H9 (cell line): ENCODE measurements at regions not wholly inside any gene's neighbourhood (a gene's known extent, or its start where the extent isn't known, plus 50 kb on each side); places are given as distances from the start of the nearest gene placed in this dataset.

ENCODE experiments used
- DNase-seq: peaks from one replicate; pipeline ENCODE4 v3.0.0-alpha.2; 2017
- H2AFZ ChIP-seq: one replicate; pipeline ENCODE4 v1.6.1; 2013; ENCODE audit warnings: mild to moderate bottlenecking, low read length, control low read depth, moderate library complexity
- H2AK5ac ChIP-seq: 2 replicates; pipeline ENCODE4 v1.6.1; 2013; ENCODE audit warnings: low read length, control low read depth, mixed read lengths; ENCODE audit not compliant: insufficient read length
- H2BK120ac ChIP-seq: one replicate; pipeline ENCODE4 v1.6.1; 2013; ENCODE audit warnings: low read depth, mild to moderate bottlenecking, low read length, control low read depth, inconsistent platforms; ENCODE audit not compliant: poor library complexity, severe bottlenecking
- H2BK12ac ChIP-seq: 2 replicates; pipeline ENCODE4 v1.6.1; 2013; ENCODE audit warnings: low read length, control low read depth, mixed read lengths, low read depth; ENCODE audit not compliant: insufficient read length
- H2BK15ac ChIP-seq: 2 replicates; pipeline ENCODE4 v1.6.1; 2013; ENCODE audit warnings: low read depth, low read length, control low read depth
- H2BK20ac ChIP-seq: one replicate; pipeline ENCODE4 v1.6.1; 2013; ENCODE audit warnings: low read depth, mild to moderate bottlenecking, low read length, control low read depth, inconsistent platforms; ENCODE audit not compliant: poor library complexity, severe bottlenecking
- H2BK5ac ChIP-seq: 2 replicates; pipeline ENCODE4 v1.6.1; 2013; ENCODE audit warnings: low read length, control low read depth, mixed read lengths; ENCODE audit not compliant: insufficient read length
- H3K14ac ChIP-seq: 2 replicates; pipeline ENCODE4 v1.6.1; 2013; ENCODE audit warnings: low read length, control low read depth; ENCODE audit not compliant: insufficient read depth
- H3K18ac ChIP-seq: 2 replicates; pipeline ENCODE4 v1.6.1; 2013; ENCODE audit warnings: low read depth, mild to moderate bottlenecking, mixed read lengths, low read length, control low read depth; ENCODE audit not compliant: insufficient read length
- H3K23ac ChIP-seq: 2 replicates; pipeline ENCODE4 v1.6.1; 2013; ENCODE audit warnings: low read length, control low read depth, mixed read lengths, low read depth; ENCODE audit not compliant: insufficient read length
- H3K23me2 ChIP-seq: 2 replicates; pipeline ENCODE4 v1.6.1; 2013; ENCODE audit warnings: low read depth, mild to moderate bottlenecking, mixed read lengths, low read length, control low read depth; ENCODE audit not compliant: insufficient read length, poor library complexity, severe bottlenecking
- H3K27ac ChIP-seq: 2 replicates; pipeline ENCODE4 v1.5.1; 2013; ENCODE audit warnings: low read length, control low read depth, mixed read lengths, low read depth; ENCODE audit not compliant: insufficient read length
- H3K27me3 ChIP-seq: 2 replicates; pipeline ENCODE4 v1.6.1; 2013; ENCODE audit warnings: low read length, control low read depth, inconsistent platforms; ENCODE audit not compliant: insufficient read depth
- H3K4ac ChIP-seq: 2 replicates; pipeline ENCODE4 v1.6.1; 2013; ENCODE audit warnings: low read depth, mild to moderate bottlenecking, control low read depth, inconsistent platforms, low read length, moderate library complexity
- H3K4me1 ChIP-seq: 2 replicates; pipeline ENCODE4 v1.6.1; 2013; ENCODE audit warnings: low read length, control low read depth, inconsistent platforms; ENCODE audit not compliant: insufficient read depth
- H3K4me2 ChIP-seq: 2 replicates; pipeline ENCODE4 v1.6.1; 2013; ENCODE audit warnings: low read length, control low read depth, mixed read lengths; ENCODE audit not compliant: insufficient read length, insufficient read depth
- H3K56ac ChIP-seq: 2 replicates; pipeline ENCODE4 v1.6.1; 2013; ENCODE audit warnings: low read depth, mild to moderate bottlenecking, mixed read lengths, low read length, control low read depth; ENCODE audit not compliant: insufficient read length
- H3K79me1 ChIP-seq: 2 replicates; pipeline ENCODE4 v1.6.1; 2013; ENCODE audit warnings: low read depth, mild to moderate bottlenecking, moderate library complexity, low read length, control low read depth, inconsistent platforms; ENCODE audit not compliant: insufficient read depth, poor library complexity, severe bottlenecking
- H3K79me2 ChIP-seq: 2 replicates; pipeline ENCODE4 v1.6.1; 2013; ENCODE audit warnings: low read length, control low read depth, inconsistent platforms; ENCODE audit not compliant: insufficient read depth
- H3K9ac ChIP-seq: 2 replicates; pipeline ENCODE4 v1.6.1; 2013; ENCODE audit warnings: low read length, control low read depth, mixed read lengths; ENCODE audit not compliant: insufficient read length; ENCODE audit errors: extremely low read depth
- H3K9me3 ChIP-seq: one replicate; pipeline ENCODE4 v1.6.1; 2013; ENCODE audit warnings: low read depth, low read length, inconsistent platforms; ENCODE audit not compliant: control insufficient read depth
- H3T11ph ChIP-seq: one replicate; pipeline ENCODE4 v1.6.1; 2013; ENCODE audit warnings: mild to moderate bottlenecking, low read length, control low read depth, inconsistent platforms
- H4K20me1 ChIP-seq: one replicate; pipeline ENCODE4 v1.6.1; 2013; ENCODE audit not compliant: control insufficient read depth, insufficient read length, insufficient read depth
- H4K5ac ChIP-seq: 2 replicates; pipeline ENCODE4 v1.6.1; 2013; ENCODE audit warnings: low read depth, mild to moderate bottlenecking, mixed read lengths, low read length, control low read depth; ENCODE audit not compliant: insufficient read length
- H4K8ac ChIP-seq: replicated peaks from 2 replicates; pipeline ENCODE4 v1.6.1; 2013; ENCODE audit warnings: low read length, control low read depth, mixed read lengths, low read depth; ENCODE audit not compliant: insufficient read length
- H4K91ac ChIP-seq: 2 replicates; pipeline ENCODE4 v1.6.1; 2013; ENCODE audit warnings: low read depth, mild to moderate bottlenecking, moderate library complexity, mixed read lengths, low read length, control low read depth; ENCODE audit not compliant: insufficient read length
- H3K27ac Mint-ChIP-seq, 3 experiments: 2 replicates in 2 of 3; 3 replicates in 1 of 3; pipeline ENCODE4 v1.8.0; 2020 to 2021; ENCODE audit warnings: mixed read lengths in 3 of 3, mild to moderate bottlenecking in 1 of 3, moderate library complexity in 1 of 3
- H3K27me3 Mint-ChIP-seq: 2 replicates; pipeline ENCODE4 v1.8.0; 2021; ENCODE audit warnings: low read depth, mild to moderate bottlenecking, moderate library complexity, mixed read lengths
- H3K36me3 Mint-ChIP-seq, 3 experiments: 2 replicates in 2 of 3; 3 replicates in 1 of 3; pipeline ENCODE4 v1.8.0; 2020 to 2021; ENCODE audit warnings: low read depth in 3 of 3, mixed read lengths in 3 of 3; ENCODE audit not compliant: insufficient read depth in 1 of 3
- H3K4me1 Mint-ChIP-seq, 2 experiments: 2 replicates each; pipeline ENCODE4 v1.8.0; 2020; ENCODE audit warnings: mixed read lengths in 2 of 2
- H3K4me3 Mint-ChIP-seq, 2 experiments: 2 replicates in 1 of 2; 3 replicates in 1 of 2; pipeline ENCODE4 v1.8.0; 2020 to 2021; ENCODE audit warnings: mild to moderate bottlenecking in 2 of 2, mixed read lengths in 2 of 2, moderate library complexity in 1 of 2
- H3K9me3 Mint-ChIP-seq, 2 experiments: 2 replicates in 1 of 2; 3 replicates in 1 of 2; pipeline ENCODE4 v1.8.0; 2020; ENCODE audit warnings: mild to moderate bottlenecking in 2 of 2, mixed read lengths in 2 of 2, moderate library complexity in 1 of 2
- CTCF ChIP-seq: fragments of 200-600 bp; sonication (generic); conservative IDR thresholded peaks from 3 replicates; pipeline ENCODE4 v1.8.0; 2021; ENCODE audit warnings: antibody characterized with exemption, mild to moderate bottlenecking
- WGBS: extraction: QIAGEN DNeasy Blood & Tissue Kit; methylation state at CpG from one replicate; pipeline ENCODE4 v1.1.7; 2013; ENCODE audit warnings: missing lambda C conversion rate, low lambda C conversion rate, mixed read lengths; ENCODE audit not compliant: insufficient read length; ENCODE audit errors: extremely low coverage; 5-methylcytosine and 5-hydroxymethylcytosine counted together

- no peaks in the 10 kb centered on the region; a peak in 1 of 7 replicates for H3K36me3 Mint-ChIP-seq
- H3K27ac Mint-ChIP-seq: no peak overlapping the region; a peak in 2 of 7 replicates
- Histone ChIP-seq H2BK12ac (no peak overlapping the region), H2BK15ac (no peak overlapping the region), H3K18ac (no peak overlapping the region), H2AFZ (no peak overlapping the region), H3K23me2 (no peaks in the 10 kb centered on the region), H3T11ph (no peak overlapping the region), H3K4me2 (peak overlapping the region; percentile 51), H3K56ac (no peak overlapping the region), H3K23ac (no peak overlapping the region), H3K9ac (no peak overlapping the region), H3K9me3 (no peaks in the 10 kb centered on the region), H3K27ac (no peak overlapping the region), H3K79me2 (no peaks in the 10 kb centered on the region), H4K8ac (no peak overlapping the region), H3K4me1 (no peaks in the 10 kb centered on the region), H2BK20ac (no peak overlapping the region), H4K5ac (no peak overlapping the region), H3K79me1 (no peaks in the 10 kb centered on the region), H2BK120ac (no peak overlapping the region), H2BK5ac (no peak overlapping the region), H2AK5ac (no peak overlapping the region), H3K4ac (no peak overlapping the region), H3K14ac (no peak overlapping the region), H3K27me3 (no peaks in the 10 kb centered on the region), H4K91ac (no peak overlapping the region), H4K20me1 (no peaks in the 10 kb centered on the region)
- no peaks in the 10 kb centered on the region; a peak in 1 of 5 replicates for H3K9me3 Mint-ChIP-seq
- peak; percentile 71 for DNase-seq
- peaks cover 22% of the 10 kb centered on the region for H3K27me3 Mint-ChIP-seq
- peak overlapping the region; percentile 49 to 72; a peak in 4 of 5 replicates for H3K4me3 Mint-ChIP-seq
- WGBS: no CpG with 5 or more reads among the region's 15 CpGs
- peaks cover 12 to 16% of the 10 kb centered on the region in 2 experiments for H3K4me1 Mint-ChIP-seq
- TF ChIP-seq CTCF: no peak
These were observed 137.2 kb downstream of the CYLD start for GRCh38 chr16:50878966-50879615.
